K562 (cell line): ENCODE measurements at regions not wholly inside any gene's neighbourhood (a gene's known extent, or its start where the extent isn't known, plus 50 kb on each side); places are given as distances from the start of the nearest gene placed in this dataset.

Source experiments
- ATF4 ChIP-seq: fragments of 450-650 bp; formaldehyde crosslinking; IDR thresholded peaks from 2 replicates; pipeline ENCODE4 v1.4.0; 2022; ENCODE audit warnings: mild to moderate bottlenecking, moderate library complexity
- BDP1 ChIP-seq: IDR thresholded peaks from 3 replicates; pipeline ENCODE4 v1.6.1; 2011; ENCODE audit not compliant: insufficient read length, insufficient read depth
- BRD9 ChIP-seq: fragments of 450-650 bp; IDR thresholded peaks from 2 replicates; pipeline ENCODE4 v1.6.1; 2018; ENCODE audit warnings: low read depth; ENCODE audit not compliant: partially characterized antibody
- ELK1 ChIP-seq: sonication (generic); formaldehyde crosslinking; IDR thresholded peaks from 2 replicates; pipeline ENCODE4 v1.8.1; 2022; ENCODE audit warnings: missing genetic modification reagents
- HINFP ChIP-seq: fragments of 450-650 bp; conservative IDR thresholded peaks from 2 replicates; pipeline ENCODE4 v1.6.1; 2016; ENCODE audit warnings: missing genetic modification characterization, low read depth, mild to moderate bottlenecking, control low read depth, missing compliant biosample characterization
- MYC ChIP-seq, 2 experiments: fragments of 250-450 bp in 1 of 2; sonication (Bioruptor Pico) in 1 of 2; IDR thresholded peaks; 2 replicates each; pipeline versions ENCODE4 v1.5.1 to v1.6.1; 2012 to 2021; ENCODE audit warnings: low read depth in 2 of 2, borderline replicate concordance in 1 of 2, improper control_type of control experiment in 1 of 2, low read length in 1 of 2, mild to moderate bottlenecking in 1 of 2, moderate library complexity in 1 of 2
- PCBP1 ChIP-seq: fragments of 200-400 bp; formaldehyde crosslinking; IDR thresholded peaks from 2 replicates; pipeline ENCODE4 v1.6.1; 2018; ENCODE audit warnings: mild to moderate bottlenecking, low read depth, low read length; ENCODE audit not compliant: poor library complexity, severe bottlenecking
- SAFB ChIP-seq: fragments of 200-400 bp; formaldehyde crosslinking; IDR thresholded peaks from 2 replicates; pipeline ENCODE4 v1.6.1; 2017; ENCODE audit warnings: low read depth, low read length, borderline replicate concordance
- TCF7L2 ChIP-seq: fragments of 150-350 bp; IDR thresholded peaks from 2 replicates; pipeline ENCODE4 v1.6.1; 2016; ENCODE audit warnings: low read depth, mild to moderate bottlenecking, low read length, moderate library complexity
- THRB ChIP-seq: fragments of 450-650 bp; formaldehyde crosslinking; conservative IDR thresholded peaks from 2 replicates; pipeline ENCODE4 v1.4.0; 2022; ENCODE audit warnings: mild to moderate bottlenecking, missing genetic modification characterization
- UBTF ChIP-seq, 2 experiments: IDR thresholded peaks; 2 replicates each; pipeline ENCODE4 v1.6.1; 2012; ENCODE audit warnings: improper control_type of control experiment in 2 of 2, low read depth in 2 of 2, low read length in 2 of 2, borderline replicate concordance in 1 of 2
- XRCC4 ChIP-seq: IDR thresholded peaks from one replicate; pipeline ENCODE4 v1.6.1; 2011; ENCODE audit not compliant: insufficient read depth, insufficient read length; ENCODE audit errors: extremely low read depth
- ZNF518B ChIP-seq: fragments of 250-450 bp; sonication (Bioruptor Pico); IDR thresholded peaks from 2 replicates; pipeline ENCODE4 v1.5.0; 2021; ENCODE audit warnings: mild to moderate bottlenecking, moderate library complexity

GRCh38 chr2:157934684-157935377 lies 58.7 kb upstream of the ACVR1 start (continued):
- 0 out of 2 replicates have a peak, but pooled peaks have one; percentile 17 for TF ChIP-seq ATF4 (CRISPR knock-in tag)
- no peak for TF ChIP-seq HINFP (tag)
- TF ChIP-seq TCF7L2 = no peak
- no peak for TF ChIP-seq BDP1
- TF ChIP-seq THRB (CRISPR knock-in tag) = no peak
- TF ChIP-seq SAFB = no peak
- TF ChIP-seq BRD9 = no peak
- TF ChIP-seq XRCC4 = no peak
- no peak for TF ChIP-seq UBTF (IDR thresholded peaks at IDR 0.05; ENCODE audit: borderline replicate concordance in 1 of 2, low read depth in 2 of 2, low read length in 2 of 2)
- no peak for TF ChIP-seq ELK1 (CRISPR knock-in tag)
- TF ChIP-seq MYC (IDR thresholded peaks at IDR 0.05; ENCODE audit: low read depth, low read length) = no peak
- TF ChIP-seq MYC (CRISPR knock-in tag; IDR thresholded peaks at IDR 0.05; ENCODE audit: borderline replicate concordance, low read depth) = no peak
- no peak for TF ChIP-seq ZNF518B (CRISPR knock-in tag)
- TF ChIP-seq PCBP1 = no peak
